Mammary epithelial cell (primary cell): ENCODE measurements at regions not wholly inside any gene's neighbourhood (a gene's known extent, or its start where the extent isn't known, plus 50 kb on each side); places are given as distances from the start of the nearest gene placed in this dataset.

Experiments
- EZH2 ChIP-seq: IDR thresholded peaks from 2 replicates; pipeline ENCODE4 v1.6.1; 2012; ENCODE audit warnings: low read length, inconsistent platforms, borderline replicate concordance
- TF ChIP-seq, protein P1 (sequence below), 2 donors: IDR thresholded peaks in 1 of 2; conservative IDR thresholded peaks in 1 of 2; 2 replicates each; pipeline ENCODE4 v1.5.1; 2011 to 2012; ENCODE audit warnings: inconsistent platforms in 2 of 2, low read length in 2 of 2, mild to moderate bottlenecking in 2 of 2, control low read depth in 1 of 2, low read depth in 1 of 2; ENCODE audit not compliant: insufficient read depth in 1 of 2; ENCODE audit errors: extremely low read depth in 1 of 2

DNA sequence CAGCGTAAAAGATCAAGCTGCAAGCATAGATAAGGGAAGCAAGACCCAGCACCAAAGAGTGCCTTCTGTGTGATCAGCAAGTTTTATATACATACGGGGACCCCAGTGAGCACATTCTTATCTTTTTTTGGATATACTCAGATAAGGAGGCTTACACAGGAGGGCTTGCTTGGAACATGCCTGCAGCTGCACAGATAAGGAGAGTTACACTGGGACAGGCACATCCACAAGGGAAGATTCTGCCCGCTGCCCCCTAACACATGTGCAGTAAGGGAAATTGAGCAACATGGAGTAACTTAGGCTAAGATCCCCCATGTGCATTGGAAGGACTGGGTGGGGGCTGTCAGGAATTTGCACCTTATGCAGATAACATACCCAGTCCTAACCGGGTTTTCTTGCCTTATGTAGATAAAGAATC, 1334.8 kb downstream of the MRPL39 start:
- no peak for TF ChIP-seq EZH2
- TF ChIP-seq, protein P1, sequence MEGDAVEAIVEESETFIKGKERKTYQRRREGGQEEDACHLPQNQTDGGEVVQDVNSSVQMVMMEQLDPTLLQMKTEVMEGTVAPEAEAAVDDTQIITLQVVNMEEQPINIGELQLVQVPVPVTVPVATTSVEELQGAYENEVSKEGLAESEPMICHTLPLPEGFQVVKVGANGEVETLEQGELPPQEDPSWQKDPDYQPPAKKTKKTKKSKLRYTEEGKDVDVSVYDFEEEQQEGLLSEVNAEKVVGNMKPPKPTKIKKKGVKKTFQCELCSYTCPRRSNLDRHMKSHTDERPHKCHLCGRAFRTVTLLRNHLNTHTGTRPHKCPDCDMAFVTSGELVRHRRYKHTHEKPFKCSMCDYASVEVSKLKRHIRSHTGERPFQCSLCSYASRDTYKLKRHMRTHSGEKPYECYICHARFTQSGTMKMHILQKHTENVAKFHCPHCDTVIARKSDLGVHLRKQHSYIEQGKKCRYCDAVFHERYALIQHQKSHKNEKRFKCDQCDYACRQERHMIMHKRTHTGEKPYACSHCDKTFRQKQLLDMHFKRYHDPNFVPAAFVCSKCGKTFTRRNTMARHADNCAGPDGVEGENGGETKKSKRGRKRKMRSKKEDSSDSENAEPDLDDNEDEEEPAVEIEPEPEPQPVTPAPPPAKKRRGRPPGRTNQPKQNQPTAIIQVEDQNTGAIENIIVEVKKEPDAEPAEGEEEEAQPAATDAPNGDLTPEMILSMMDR (conservative IDR thresholded peaks at IDR 0.05 in 1 of 2, IDR thresholded peaks at IDR 0.05 in 1 of 2; ENCODE audit: extremely low read depth in 1 of 2, insufficient read depth in 1 of 2, low read depth in 1 of 2, low read length in 2 of 2) = no peak
